ENCODE measurements at regions not wholly inside any gene's neighbourhood (a gene's known extent, or its start where the extent isn't known, plus 50 kb on each side); places are given as distances from the start of the nearest gene placed in this dataset.

- ChIA-PET POLR2A (ENCODE audit: partially characterized antibody) (no interaction called here), CTCF (ENCODE audit: partially characterized antibody) (no interaction called here)
- intact Hi-C loops (cut with micrococcal nuclease), result no loop called here
Observed at GRCh38 chr21:28492127-28492526, 500.6 kb downstream of the LTN1 start.

DNA sequence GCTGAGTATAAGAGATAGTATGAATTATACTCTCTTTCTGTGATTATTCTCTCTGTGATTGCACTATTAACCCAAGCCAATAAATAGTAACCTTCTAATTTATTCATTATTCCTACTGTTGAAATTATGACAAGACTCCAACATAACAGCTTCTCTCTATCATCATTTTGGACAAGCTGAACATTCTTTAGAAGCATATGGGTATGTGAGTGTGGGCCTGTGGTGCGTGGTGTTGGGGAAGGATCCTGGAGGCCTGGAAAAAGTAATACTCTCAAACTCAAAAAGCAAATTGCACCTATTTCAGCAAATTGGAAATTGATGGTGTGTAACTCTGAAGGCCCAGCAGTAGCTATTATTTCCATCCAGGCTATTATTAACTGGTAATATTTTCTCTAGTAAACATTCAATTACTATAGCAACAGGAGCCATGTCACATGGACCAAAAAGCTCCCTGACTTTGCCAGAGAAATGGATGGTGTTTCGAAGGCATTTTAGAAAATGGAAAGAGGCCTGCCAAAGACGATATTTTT is 502.8 kb downstream of the LTN1 start:
- CTCF ChIA-PET (ENCODE audit: partially characterized antibody), result interaction anchor here (0.9 to 1.2 kb wide), 2 partner anchors 10 to 256 kb away, joined by 3 read pairs; no protein-coding TSS in a partner anchor

More at GRCh38 chr21:28492127-28492526, 500.6 kb downstream of the LTN1 start:
- H3K9me3 ChIP-seq (ENCODE audit: control insufficient read depth in 1 of 2, low read length in 2 of 2), result no peaks in the 10 kb centered on the region
- peaks cover 0 to 2% (median 0%) of the 10 kb centered on the region in 8 donors for H3K9me3 Mint-ChIP-seq
- H3K27me3 Mint-ChIP-seq, result no peaks in the 10 kb centered on the region
- H3K27me3 ChIP-seq (ENCODE audit: insufficient read depth, low read length), result no peaks in the 10 kb centered on the region
- H3K36me3 ChIP-seq (ENCODE audit: insufficient read depth, low read length), result no peaks in the 10 kb centered on the region
- H3K4me3 ChIP-seq (ENCODE audit: low read length in 2 of 2), result no peak overlapping the region
- H3K27ac Mint-ChIP-seq, result no peak overlapping the region
- no peaks in the 10 kb centered on the region for H3K4me1 ChIP-seq (ENCODE audit: insufficient read depth, low read length)
- no peaks in the 10 kb centered on the region for H3K36me3 Mint-ChIP-seq
- no peak overlapping the region for H3K4me3 Mint-ChIP-seq
- no peak for DNase-seq
- no peak overlapping the region for H3K27ac ChIP-seq (ENCODE audit: low read depth, low read length)
- H3K4me1 Mint-ChIP-seq, result no peaks in the 10 kb centered on the region

GRCh38 chr21:28489162-28489561 is 503.5 kb downstream of the LTN1 start:
- Histone ChIP-seq H3K4me1 (ENCODE audit: insufficient read depth, low read length) (no peaks in the 10 kb centered on the region), H3K9me3 (ENCODE audit: control insufficient read depth in 1 of 2, low read length in 2 of 2) (no peaks in the 10 kb centered on the region), H3K27ac (ENCODE audit: low read depth, low read length) (no peak overlapping the region), H3K4me3 (ENCODE audit: low read length in 2 of 2) (no peak overlapping the region), H3K27me3 (ENCODE audit: insufficient read depth, low read length) (no peaks in the 10 kb centered on the region), H3K36me3 (ENCODE audit: insufficient read depth, low read length) (no peaks in the 10 kb centered on the region)
- no peak overlapping the region for H3K4me3 Mint-ChIP-seq
- ChIA-PET POLR2A (ENCODE audit: partially characterized antibody) (interaction anchor here (0.7 kb wide), 1 partner anchor 28 kb away, joined by 3 read pairs; no protein-coding TSS in a partner anchor), CTCF (ENCODE audit: partially characterized antibody) (no interaction called here)
- H3K36me3 Mint-ChIP-seq, result no peaks in the 10 kb centered on the region
- intact Hi-C loops (cut with micrococcal nuclease), result no loop called here
- no peak overlapping the region for H3K27ac Mint-ChIP-seq
- no peaks in the 10 kb centered on the region for H3K9me3 Mint-ChIP-seq
- no peaks in the 10 kb centered on the region for H3K27me3 Mint-ChIP-seq
- DNase-seq, result no peak
- H3K4me1 Mint-ChIP-seq, result no peaks in the 10 kb centered on the region

More for the DNA sequence above, 502.8 kb downstream of the LTN1 start:
- DNase-seq, result no peak
- POLR2A ChIA-PET (ENCODE audit: partially characterized antibody), result no interaction called here
- intact Hi-C loops (cut with micrococcal nuclease), result no loop called here
- H3K4me1 Mint-ChIP-seq, result no peaks in the 10 kb centered on the region
- Histone ChIP-seq H3K36me3 (ENCODE audit: insufficient read depth, low read length) (no peaks in the 10 kb centered on the region), H3K4me3 (ENCODE audit: low read length in 2 of 2) (no peak overlapping the region), H3K27ac (ENCODE audit: low read depth, low read length) (no peak overlapping the region), H3K9me3 (ENCODE audit: control insufficient read depth in 1 of 2, low read length in 2 of 2) (no peaks in the 10 kb centered on the region), H3K27me3 (ENCODE audit: insufficient read depth, low read length) (no peaks in the 10 kb centered on the region), H3K4me1 (ENCODE audit: insufficient read depth, low read length) (no peaks in the 10 kb centered on the region)
- no peak overlapping the region for H3K27ac Mint-ChIP-seq
- no peaks in the 10 kb centered on the region for H3K36me3 Mint-ChIP-seq
- no peaks in the 10 kb centered on the region for H3K27me3 Mint-ChIP-seq
- no peak overlapping the region for H3K4me3 Mint-ChIP-seq
- H3K9me3 Mint-ChIP-seq, result no peaks in the 10 kb centered on the region

GRCh38 chr21:28487455-28488070 is 505.1 kb downstream of the LTN1 start:
- Mint-ChIP-seq H3K4me3 (no peak overlapping the region), H3K36me3 (no peaks in the 10 kb centered on the region), H3K27ac (no peak overlapping the region), H3K4me1 (no peaks in the 10 kb centered on the region), H3K9me3 (no peaks in the 10 kb centered on the region), H3K27me3 (no peaks in the 10 kb centered on the region)
- Histone ChIP-seq H3K9me3 (ENCODE audit: control insufficient read depth in 1 of 2, low read length in 2 of 2) (no peaks in the 10 kb centered on the region), H3K36me3 (ENCODE audit: insufficient read depth, low read length) (no peaks in the 10 kb centered on the region), H3K27ac (ENCODE audit: low read depth, low read length) (no peak overlapping the region), H3K4me3 (ENCODE audit: low read length in 2 of 2) (no peak overlapping the region), H3K4me1 (ENCODE audit: insufficient read depth, low read length) (no peaks in the 10 kb centered on the region), H3K27me3 (ENCODE audit: insufficient read depth, low read length) (no peaks in the 10 kb centered on the region)
- no peak for DNase-seq
- intact Hi-C loops (cut with micrococcal nuclease), result no loop called here
- ChIA-PET POLR2A (ENCODE audit: partially characterized antibody) (no interaction called here), CTCF (ENCODE audit: partially characterized antibody) (no interaction called here)

DNA sequence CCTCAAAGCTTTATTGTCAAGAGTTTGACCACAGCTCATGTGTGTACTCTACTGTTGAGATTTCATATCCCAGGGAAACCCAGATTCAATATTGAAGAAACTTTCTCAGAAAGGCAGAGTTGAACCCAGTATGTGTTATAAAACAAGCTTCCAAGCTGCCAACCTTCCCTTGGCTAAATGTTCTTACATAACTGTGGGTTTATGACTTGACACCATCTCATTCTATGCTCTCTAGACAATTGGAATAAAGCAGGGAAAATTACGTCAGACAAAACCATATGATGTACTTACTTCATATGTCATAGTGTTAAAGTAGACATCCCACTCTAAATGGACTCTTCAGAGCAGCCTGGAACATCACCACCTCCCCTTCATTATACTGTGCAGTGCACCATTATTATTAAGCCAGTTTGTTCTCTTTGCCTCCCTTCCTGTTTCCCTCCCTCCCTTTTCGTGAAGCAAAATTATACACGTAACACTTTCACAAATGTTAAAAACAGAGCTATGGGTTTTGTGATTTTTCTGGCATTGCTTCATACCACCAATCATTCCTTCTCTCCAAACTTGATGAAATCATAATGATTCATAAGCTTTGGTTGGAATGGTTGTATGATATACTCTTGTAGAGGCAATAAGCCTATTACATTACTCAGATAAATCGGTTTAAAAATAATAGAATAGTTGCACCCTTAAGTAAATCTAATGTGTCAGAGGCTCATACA is 507.2 kb downstream of the LTN1 start:
- Mint-ChIP-seq H3K27ac (no peak overlapping the region), H3K27me3 (no peaks in the 10 kb centered on the region), H3K4me3 (no peak overlapping the region), H3K4me1 (no peaks in the 10 kb centered on the region), H3K36me3 (no peaks in the 10 kb centered on the region), H3K9me3 (no peaks in the 10 kb centered on the region)
- H3K4me3 ChIP-seq (ENCODE audit: low read length in 2 of 2), result no peak overlapping the region
- ChIA-PET POLR2A (ENCODE audit: partially characterized antibody) (no interaction called here), CTCF (ENCODE audit: partially characterized antibody) (no interaction called here)
- intact Hi-C loops (cut with micrococcal nuclease), result no loop called here
- no peaks in the 10 kb centered on the region for H3K9me3 ChIP-seq (ENCODE audit: control insufficient read depth in 1 of 2, low read length in 2 of 2)
- H3K36me3 ChIP-seq (ENCODE audit: insufficient read depth, low read length), result no peaks in the 10 kb centered on the region
- DNase-seq, result no peak
- H3K4me1 ChIP-seq (ENCODE audit: insufficient read depth, low read length), result no peaks in the 10 kb centered on the region
- no peaks in the 10 kb centered on the region for H3K27me3 ChIP-seq (ENCODE audit: insufficient read depth, low read length)
- H3K27ac ChIP-seq (ENCODE audit: low read depth, low read length), result no peak overlapping the region

DNA sequence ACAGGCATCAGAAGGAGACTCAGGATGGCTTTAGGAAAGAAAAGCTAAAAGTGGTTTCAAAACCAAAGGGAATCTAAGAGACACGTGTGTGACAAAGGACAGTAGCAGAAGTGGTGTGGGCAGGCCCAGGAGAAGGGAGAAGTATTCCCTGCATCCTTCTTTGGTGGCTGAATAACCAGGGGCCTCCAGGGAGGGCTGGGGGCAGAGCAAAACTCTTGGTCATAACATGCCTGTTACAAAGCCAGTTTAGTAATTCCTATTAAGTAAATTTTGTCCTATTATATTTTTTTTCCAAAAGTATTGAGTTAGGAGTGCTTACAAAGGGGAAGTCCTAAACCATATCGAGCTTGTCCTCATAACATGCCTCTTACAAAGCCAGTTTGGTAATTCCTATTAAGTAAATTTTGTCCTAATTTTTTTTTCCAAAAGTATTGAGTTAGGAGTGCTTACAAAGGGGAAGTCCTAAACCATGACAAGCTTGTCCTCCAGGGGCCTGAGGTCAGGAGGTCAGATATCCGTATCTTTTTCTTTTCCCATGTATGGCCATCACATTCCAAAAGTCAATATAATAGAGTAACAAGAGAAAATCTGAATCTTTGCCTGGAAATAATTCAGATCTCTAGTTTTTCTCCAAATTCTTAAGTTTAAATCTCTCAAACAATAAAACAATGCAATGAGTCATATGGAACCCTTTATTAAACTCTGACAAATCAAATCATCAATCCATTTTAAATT is 509.2 kb downstream of the LTN1 start:
- CTCF ChIA-PET (ENCODE audit: partially characterized antibody), result interaction anchor here (0.7 kb wide), 1 partner anchor 595 kb away, joined by 3 read pairs; no protein-coding TSS in a partner anchor
- DNase-seq, result no peak

GRCh38 chr21:28482657-28483056 is 510.0 kb downstream of the LTN1 start:
- Mint-ChIP-seq H3K27me3 (no peaks in the 10 kb centered on the region), H3K36me3 (no peaks in the 10 kb centered on the region), H3K4me1 (no peaks in the 10 kb centered on the region), H3K27ac (no peak overlapping the region), H3K9me3 (peaks cover 0 to 3% (median 0%) of the 10 kb centered on the region in 8 donors), H3K4me3 (no peak overlapping the region)
- no peaks in the 10 kb centered on the region for H3K36me3 ChIP-seq (ENCODE audit: insufficient read depth, low read length)
- CTCF ChIA-PET (ENCODE audit: partially characterized antibody), result no interaction called here
- no peaks in the 10 kb centered on the region for H3K27me3 ChIP-seq (ENCODE audit: insufficient read depth, low read length)
- no peaks in the 10 kb centered on the region for H3K9me3 ChIP-seq (ENCODE audit: control insufficient read depth in 1 of 2, low read length in 2 of 2)
- no peaks in the 10 kb centered on the region for H3K4me1 ChIP-seq (ENCODE audit: insufficient read depth, low read length)
- no peak for DNase-seq
- POLR2A ChIA-PET (ENCODE audit: partially characterized antibody), result no interaction called here
- intact Hi-C loops (cut with micrococcal nuclease), result no loop called here
- no peak overlapping the region for H3K27ac ChIP-seq (ENCODE audit: low read depth, low read length)
- no peak overlapping the region for H3K4me3 ChIP-seq (ENCODE audit: low read length in 2 of 2)

More for the DNA sequence above, 509.2 kb downstream of the LTN1 start:
- POLR2A ChIA-PET (ENCODE audit: partially characterized antibody), result no interaction called here
- Mint-ChIP-seq H3K4me3 (no peak overlapping the region), H3K9me3 (no peaks in the 10 kb centered on the region), H3K27me3 (no peaks in the 10 kb centered on the region), H3K4me1 (no peaks in the 10 kb centered on the region), H3K27ac (no peak overlapping the region), H3K36me3 (no peaks in the 10 kb centered on the region)
- H3K36me3 ChIP-seq (ENCODE audit: insufficient read depth, low read length), result no peaks in the 10 kb centered on the region
- no peak overlapping the region for H3K27ac ChIP-seq (ENCODE audit: low read depth, low read length)
- H3K27me3 ChIP-seq (ENCODE audit: insufficient read depth, low read length), result no peaks in the 10 kb centered on the region
- H3K4me1 ChIP-seq (ENCODE audit: insufficient read depth, low read length), result no peaks in the 10 kb centered on the region
- no peak overlapping the region for H3K4me3 ChIP-seq (ENCODE audit: low read length in 2 of 2)
- no peaks in the 10 kb centered on the region for H3K9me3 ChIP-seq (ENCODE audit: control insufficient read depth in 1 of 2, low read length in 2 of 2)
- intact Hi-C loops (cut with micrococcal nuclease), result no loop called here

Measured in CD4-positive, alpha-beta memory T cell (primary cell).